ENCODE measurements at regions not wholly inside any gene's neighbourhood (a gene's known extent, or its start where the extent isn't known, plus 50 kb on each side); places are given as distances from the start of the nearest gene placed in this dataset.
"Not testable (repeated sequence)": the region's sequence is repeated elsewhere in the genome, so short reads cannot be mapped to it uniquely, and the experiment has no call there.

GRCh38 chr2:16391986-16392385, 273.6 kb downstream of the CYRIA start:
- no peaks in the 10 kb centered on the region for H3K36me3 Mint-ChIP-seq (ENCODE audit: unreplicated experiment)
- H3K4me3 Mint-ChIP-seq (ENCODE audit: unreplicated experiment), result no peak overlapping the region
- no peaks in the 10 kb centered on the region for H3K9me3 Mint-ChIP-seq (ENCODE audit: unreplicated experiment)
- no peak for DNase-seq
- TF ChIP-seq, protein P1, sequence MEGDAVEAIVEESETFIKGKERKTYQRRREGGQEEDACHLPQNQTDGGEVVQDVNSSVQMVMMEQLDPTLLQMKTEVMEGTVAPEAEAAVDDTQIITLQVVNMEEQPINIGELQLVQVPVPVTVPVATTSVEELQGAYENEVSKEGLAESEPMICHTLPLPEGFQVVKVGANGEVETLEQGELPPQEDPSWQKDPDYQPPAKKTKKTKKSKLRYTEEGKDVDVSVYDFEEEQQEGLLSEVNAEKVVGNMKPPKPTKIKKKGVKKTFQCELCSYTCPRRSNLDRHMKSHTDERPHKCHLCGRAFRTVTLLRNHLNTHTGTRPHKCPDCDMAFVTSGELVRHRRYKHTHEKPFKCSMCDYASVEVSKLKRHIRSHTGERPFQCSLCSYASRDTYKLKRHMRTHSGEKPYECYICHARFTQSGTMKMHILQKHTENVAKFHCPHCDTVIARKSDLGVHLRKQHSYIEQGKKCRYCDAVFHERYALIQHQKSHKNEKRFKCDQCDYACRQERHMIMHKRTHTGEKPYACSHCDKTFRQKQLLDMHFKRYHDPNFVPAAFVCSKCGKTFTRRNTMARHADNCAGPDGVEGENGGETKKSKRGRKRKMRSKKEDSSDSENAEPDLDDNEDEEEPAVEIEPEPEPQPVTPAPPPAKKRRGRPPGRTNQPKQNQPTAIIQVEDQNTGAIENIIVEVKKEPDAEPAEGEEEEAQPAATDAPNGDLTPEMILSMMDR (IDR thresholded peaks at IDR 0.05; ENCODE audit: partially characterized antibody, unreplicated experiment), result no peak
- no peaks in the 10 kb centered on the region for H3K27me3 Mint-ChIP-seq (ENCODE audit: unreplicated experiment)
- peaks cover 5% of the 10 kb centered on the region for H3K4me1 Mint-ChIP-seq (ENCODE audit: low read depth, unreplicated experiment)
- no peak overlapping the region for H3K27ac Mint-ChIP-seq (ENCODE audit: unreplicated experiment)

- Mint-ChIP-seq H3K27ac (ENCODE audit: unreplicated experiment) (no peak overlapping the region), H3K4me1 (ENCODE audit: low read depth, unreplicated experiment) (peaks cover 5% of the 10 kb centered on the region), H3K36me3 (ENCODE audit: unreplicated experiment) (no peaks in the 10 kb centered on the region), H3K4me3 (ENCODE audit: unreplicated experiment) (no peak overlapping the region), H3K27me3 (ENCODE audit: unreplicated experiment) (no peaks in the 10 kb centered on the region), H3K9me3 (ENCODE audit: unreplicated experiment) (no peaks in the 10 kb centered on the region)
- no peak for DNase-seq
- TF ChIP-seq, protein P1 (IDR thresholded peaks at IDR 0.05; ENCODE audit: partially characterized antibody, unreplicated experiment), result no peak
Observed at GRCh38 chr2:16390561-16390960, 275.1 kb downstream of the CYRIA start.

DNA sequence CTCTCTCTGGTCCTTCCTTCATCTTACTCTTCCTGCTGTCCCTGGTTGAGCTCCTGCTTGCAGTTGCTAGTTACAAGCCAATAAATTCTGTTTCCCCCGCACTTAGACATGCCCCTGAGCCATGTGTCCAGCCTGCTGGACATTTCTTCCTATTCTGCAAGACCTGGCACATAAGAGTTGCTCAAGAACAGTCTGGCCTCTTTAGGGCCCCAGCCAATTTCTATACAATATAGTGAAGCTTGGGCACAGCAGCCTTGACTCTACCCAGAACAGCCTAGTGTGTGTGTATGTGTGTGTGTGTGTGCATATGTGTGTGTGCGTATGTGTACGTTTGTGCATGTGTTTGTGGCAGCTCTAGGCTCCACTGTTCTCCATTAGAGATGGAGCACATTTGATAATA, 276.0 kb downstream of the CYRIA start:
- H3K27ac Mint-ChIP-seq (ENCODE audit: unreplicated experiment), result no peak overlapping the region
- no peaks in the 10 kb centered on the region for H3K27me3 Mint-ChIP-seq (ENCODE audit: unreplicated experiment)
- peaks cover 5% of the 10 kb centered on the region for H3K4me1 Mint-ChIP-seq (ENCODE audit: low read depth, unreplicated experiment)
- no peak overlapping the region for H3K4me3 Mint-ChIP-seq (ENCODE audit: unreplicated experiment)
- no peak for DNase-seq
- H3K36me3 Mint-ChIP-seq (ENCODE audit: unreplicated experiment), result no peaks in the 10 kb centered on the region
- H3K9me3 Mint-ChIP-seq (ENCODE audit: unreplicated experiment), result no peaks in the 10 kb centered on the region
- TF ChIP-seq, protein P1 (IDR thresholded peaks at IDR 0.05; ENCODE audit: partially characterized antibody, unreplicated experiment), result no peak

- not testable (repeated sequence) for DNase-seq; H3K4me3 Mint-ChIP-seq (ENCODE audit: unreplicated experiment); H3K27me3 Mint-ChIP-seq (ENCODE audit: unreplicated experiment); H3K4me1 Mint-ChIP-seq (ENCODE audit: low read depth, unreplicated experiment); H3K36me3 Mint-ChIP-seq (ENCODE audit: unreplicated experiment); H3K27ac Mint-ChIP-seq (ENCODE audit: unreplicated experiment); H3K9me3 Mint-ChIP-seq (ENCODE audit: unreplicated experiment)
Observed at GRCh38 chr2:16388199-16388830, 277.3 kb downstream of the CYRIA start.

DNA sequence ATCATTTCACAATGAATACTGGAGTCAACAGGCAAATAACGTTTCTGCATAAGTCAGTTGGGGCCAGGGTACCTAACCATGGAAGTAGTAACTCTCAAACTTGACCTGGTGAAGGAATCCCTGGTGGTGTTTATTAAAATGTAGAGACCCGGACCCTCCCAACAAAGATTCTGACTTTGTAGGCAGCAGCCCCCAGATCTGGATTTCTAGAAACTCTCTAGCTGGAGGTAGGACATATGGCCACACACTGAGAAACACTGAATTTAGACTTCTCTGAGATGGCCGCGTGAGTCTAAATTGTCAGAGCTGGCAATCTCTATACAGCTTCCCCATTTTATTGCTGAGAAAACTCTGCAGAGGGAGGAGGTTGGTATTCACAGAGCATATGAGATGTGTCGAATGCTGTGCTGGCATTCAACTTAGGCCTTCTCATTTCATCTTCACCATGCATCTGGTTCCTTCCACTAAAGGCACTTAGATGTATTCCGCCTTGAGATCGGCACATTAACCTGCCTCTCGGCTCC, 278.1 kb downstream of the CYRIA start:
- TF ChIP-seq, protein P1 (IDR thresholded peaks at IDR 0.05; ENCODE audit: partially characterized antibody, unreplicated experiment), result no peak
- no peak overlapping the region for H3K27ac Mint-ChIP-seq (ENCODE audit: unreplicated experiment)
- no peaks in the 10 kb centered on the region for H3K36me3 Mint-ChIP-seq (ENCODE audit: unreplicated experiment)
- no peak overlapping the region for H3K4me3 Mint-ChIP-seq (ENCODE audit: unreplicated experiment)
- H3K4me1 Mint-ChIP-seq (ENCODE audit: low read depth, unreplicated experiment), result no peaks in the 10 kb centered on the region
- no peaks in the 10 kb centered on the region for H3K27me3 Mint-ChIP-seq (ENCODE audit: unreplicated experiment)
- H3K9me3 Mint-ChIP-seq (ENCODE audit: unreplicated experiment), result no peaks in the 10 kb centered on the region
- no peak for DNase-seq
